NB4 (cell line): ENCODE measurements at regions not wholly inside any gene's neighbourhood (a gene's known extent, or its start where the extent isn't known, plus 50 kb on each side); places are given as distances from the start of the nearest gene placed in this dataset.

Source experiments
- MAX ChIP-seq: IDR thresholded peaks from 2 replicates; pipeline ENCODE4 v1.6.1; 2011; ENCODE audit warnings: low read depth, low read length
- MYC ChIP-seq: IDR thresholded peaks from 2 replicates; pipeline ENCODE4 v1.6.1; 2011; ENCODE audit warnings: low read depth, low read length
- POLR2A ChIP-seq: IDR thresholded peaks from 2 replicates; pipeline ENCODE4 v1.6.1; 2011; ENCODE audit warnings: mild to moderate bottlenecking; ENCODE audit not compliant: insufficient read length; ENCODE audit errors: extremely low read depth
- TF ChIP-seq, protein P1 (sequence below): IDR thresholded peaks from one replicate; pipeline ENCODE4 v1.5.1; 2012; ENCODE audit warnings: low read depth, low read length

DNA sequence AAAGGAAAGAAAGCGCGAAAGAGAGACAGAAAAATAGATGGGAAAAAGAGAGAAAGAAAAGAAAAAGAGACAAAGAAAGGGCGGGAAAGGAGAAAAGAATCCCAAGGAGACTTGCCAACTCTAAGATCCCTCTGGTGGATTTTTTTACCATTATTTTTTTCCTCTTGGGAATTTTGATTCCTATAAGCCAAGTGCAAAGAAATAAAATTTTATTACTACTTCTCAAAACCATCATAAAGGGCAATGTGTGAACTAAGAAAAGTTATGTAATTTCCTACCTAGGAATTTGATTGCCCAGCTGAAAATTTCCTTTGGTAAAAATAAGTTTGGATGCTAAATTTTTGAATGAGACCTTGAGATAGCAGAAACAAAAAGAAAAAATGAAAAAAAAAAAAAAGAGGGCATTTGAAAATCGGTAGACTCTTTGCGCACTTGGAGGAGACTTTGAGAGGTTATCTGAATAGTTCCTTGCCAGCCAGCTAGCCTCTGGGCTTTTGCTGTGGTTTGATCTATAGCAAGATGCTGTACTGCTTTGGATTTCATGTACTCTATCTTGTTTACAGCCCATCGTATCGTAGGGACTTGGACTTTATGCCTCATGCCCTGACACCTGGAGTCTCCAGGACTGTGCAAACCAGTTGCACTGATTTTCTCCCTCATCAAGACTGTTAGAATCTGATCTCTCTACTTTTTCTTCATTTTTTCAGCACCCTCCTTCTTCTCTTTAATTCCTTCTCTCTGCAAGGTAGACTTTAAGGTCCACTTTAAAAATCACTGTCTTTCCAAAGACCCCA, 535.4 kb upstream of the MKI67 start:
- TF ChIP-seq, protein P1, sequence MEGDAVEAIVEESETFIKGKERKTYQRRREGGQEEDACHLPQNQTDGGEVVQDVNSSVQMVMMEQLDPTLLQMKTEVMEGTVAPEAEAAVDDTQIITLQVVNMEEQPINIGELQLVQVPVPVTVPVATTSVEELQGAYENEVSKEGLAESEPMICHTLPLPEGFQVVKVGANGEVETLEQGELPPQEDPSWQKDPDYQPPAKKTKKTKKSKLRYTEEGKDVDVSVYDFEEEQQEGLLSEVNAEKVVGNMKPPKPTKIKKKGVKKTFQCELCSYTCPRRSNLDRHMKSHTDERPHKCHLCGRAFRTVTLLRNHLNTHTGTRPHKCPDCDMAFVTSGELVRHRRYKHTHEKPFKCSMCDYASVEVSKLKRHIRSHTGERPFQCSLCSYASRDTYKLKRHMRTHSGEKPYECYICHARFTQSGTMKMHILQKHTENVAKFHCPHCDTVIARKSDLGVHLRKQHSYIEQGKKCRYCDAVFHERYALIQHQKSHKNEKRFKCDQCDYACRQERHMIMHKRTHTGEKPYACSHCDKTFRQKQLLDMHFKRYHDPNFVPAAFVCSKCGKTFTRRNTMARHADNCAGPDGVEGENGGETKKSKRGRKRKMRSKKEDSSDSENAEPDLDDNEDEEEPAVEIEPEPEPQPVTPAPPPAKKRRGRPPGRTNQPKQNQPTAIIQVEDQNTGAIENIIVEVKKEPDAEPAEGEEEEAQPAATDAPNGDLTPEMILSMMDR: no peak
- TF ChIP-seq POLR2A (no peak), MAX (no peak), MYC (no peak)
